ENCODE measurements at regions not wholly inside any gene's neighbourhood (a gene's known extent, or its start where the extent isn't known, plus 50 kb on each side); places are given as distances from the start of the nearest gene placed in this dataset.

GRCh38 chr12:84411031-84411430 is 501.6 kb downstream of the SLC6A15 start:
- TF ChIP-seq CTCF (optimal IDR thresholded peaks at IDR 0.05 in 1 of 3, IDR thresholded peaks at IDR 0.05 in 1 of 3, conservative IDR thresholded peaks at IDR 0.05 in 1 of 3; ENCODE audit: extremely low read depth in 1 of 3, insufficient read depth in 2 of 3, low read length in 3 of 3) (no peak), EZH2 (IDR thresholded peaks at IDR 0.05; ENCODE audit: low read length) (no peak)

Data from keratinocyte (primary cell).